Thyroid gland (tissue), 4 donors: ENCODE measurements at regions not wholly inside any gene's neighbourhood (a gene's known extent, or its start where the extent isn't known, plus 50 kb on each side); places are given as distances from the start of the nearest gene placed in this dataset.

Experiments
- DNase-seq, 2 donors: peaks; one replicate each; pipeline ENCODE4 v3.0.0-alpha.2; 2019
- H3K27ac ChIP-seq, 3 donors: fragments of 200-600 bp; sonication (generic); 1 replicate in 2 of 3; 2 replicates in 1 of 3; pipeline ENCODE4 v1.5.1; 2016 to 2019; ENCODE audit warnings: mild to moderate bottlenecking in 1 of 3, moderate library complexity in 1 of 3
- H3K27me3 ChIP-seq: fragments of 200-600 bp; sonication (generic); one replicate; pipeline ENCODE4 v1.5.1; 2019
- H3K36me3 ChIP-seq, 2 donors: fragments of 200-600 bp; sonication (generic); one replicate each; pipeline ENCODE4 v1.5.1; 2016 to 2019
- H3K4me1 ChIP-seq, 2 donors: fragments of 200-600 bp; sonication (generic); one replicate each; pipeline ENCODE4 v1.5.1; 2017 to 2019
- H3K4me3 ChIP-seq, 3 donors: fragments of 200-600 bp; sonication (generic); replicated peaks in 1 of 3; 1 replicate in 2 of 3; 2 replicates in 1 of 3; pipeline ENCODE4 v1.5.1; 2016; ENCODE audit warnings: mild to moderate bottlenecking in 1 of 3
- H3K9me3 ChIP-seq: fragments of 200-600 bp; sonication (generic); one replicate; pipeline ENCODE4 v1.5.1; 2017
- POLR2A ChIP-seq, 2 donors: fragments of 450-650 bp; IDR thresholded peaks; one replicate each; pipeline ENCODE4 v1.6.1; 2017; ENCODE audit warnings: antibody characterized with exemption in 2 of 2, mild to moderate bottlenecking in 2 of 2, moderate library complexity in 1 of 2
- WGBS, 2 donors: methylation state at CpG; one replicate each; pipeline ENCODE4 v1.1.5; 2017; 5-methylcytosine and 5-hydroxymethylcytosine counted together
- intact Hi-C: fragments of 100-400 bp; cut with DNase I; formaldehyde crosslinking; loops from one replicate; pipeline ENCODE4 v1.15.1; 2023
- TF ChIP-seq, protein P1 (sequence below), 6 experiments: fragments of 200-600 bp in 3 of 6; fragments of 450-650 bp in 3 of 6; sonication (generic) in 3 of 6; IDR thresholded peaks; one replicate each; pipeline ENCODE4 v1.5.1; 2016 to 2019; ENCODE audit warnings: antibody characterized with exemption in 6 of 6, mild to moderate bottlenecking in 2 of 6, inconsistent platforms in 1 of 6, moderate library complexity in 1 of 6

- Histone ChIP-seq H3K36me3 (no peaks in the 10 kb centered on the region), H3K4me1 (no peaks in the 10 kb centered on the region), H3K9me3 (no peaks in the 10 kb centered on the region), H3K27me3 (no peaks in the 10 kb centered on the region), H3K4me3 (no peak overlapping the region), H3K27ac (no peak overlapping the region)
- TF ChIP-seq, protein P1, sequence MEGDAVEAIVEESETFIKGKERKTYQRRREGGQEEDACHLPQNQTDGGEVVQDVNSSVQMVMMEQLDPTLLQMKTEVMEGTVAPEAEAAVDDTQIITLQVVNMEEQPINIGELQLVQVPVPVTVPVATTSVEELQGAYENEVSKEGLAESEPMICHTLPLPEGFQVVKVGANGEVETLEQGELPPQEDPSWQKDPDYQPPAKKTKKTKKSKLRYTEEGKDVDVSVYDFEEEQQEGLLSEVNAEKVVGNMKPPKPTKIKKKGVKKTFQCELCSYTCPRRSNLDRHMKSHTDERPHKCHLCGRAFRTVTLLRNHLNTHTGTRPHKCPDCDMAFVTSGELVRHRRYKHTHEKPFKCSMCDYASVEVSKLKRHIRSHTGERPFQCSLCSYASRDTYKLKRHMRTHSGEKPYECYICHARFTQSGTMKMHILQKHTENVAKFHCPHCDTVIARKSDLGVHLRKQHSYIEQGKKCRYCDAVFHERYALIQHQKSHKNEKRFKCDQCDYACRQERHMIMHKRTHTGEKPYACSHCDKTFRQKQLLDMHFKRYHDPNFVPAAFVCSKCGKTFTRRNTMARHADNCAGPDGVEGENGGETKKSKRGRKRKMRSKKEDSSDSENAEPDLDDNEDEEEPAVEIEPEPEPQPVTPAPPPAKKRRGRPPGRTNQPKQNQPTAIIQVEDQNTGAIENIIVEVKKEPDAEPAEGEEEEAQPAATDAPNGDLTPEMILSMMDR (IDR thresholded peaks at IDR 0.05), result no peak
- no peak for TF ChIP-seq POLR2A (IDR thresholded peaks at IDR 0.05)
- no peak for DNase-seq
- intact Hi-C loops, result no loop called here
- 96 to 98% methylated on average over 4 of the region's 4 CpGs for WGBS, 2 donors
Measured at GRCh38 chr13:74015137-74015536, 119.1 kb downstream of the KLF12 start.

- intact Hi-C loops, result no loop called here
- H3K9me3 ChIP-seq, result no peaks in the 10 kb centered on the region
- no peaks in the 10 kb centered on the region for H3K27me3 ChIP-seq
- TF ChIP-seq POLR2A (IDR thresholded peaks at IDR 0.05), result no peak
- H3K4me3 ChIP-seq, result no peak overlapping the region
- H3K4me1 ChIP-seq, result no peaks in the 10 kb centered on the region
- no peak overlapping the region for H3K27ac ChIP-seq
- no peak for DNase-seq
- no peaks in the 10 kb centered on the region for H3K36me3 ChIP-seq
- WGBS, 2 donors, result 90 to 91% methylated on average over 4 of the region's 4 CpGs
Measured at GRCh38 chr13:74009100-74009668, 125.0 kb downstream of the KLF12 start.

DNA sequence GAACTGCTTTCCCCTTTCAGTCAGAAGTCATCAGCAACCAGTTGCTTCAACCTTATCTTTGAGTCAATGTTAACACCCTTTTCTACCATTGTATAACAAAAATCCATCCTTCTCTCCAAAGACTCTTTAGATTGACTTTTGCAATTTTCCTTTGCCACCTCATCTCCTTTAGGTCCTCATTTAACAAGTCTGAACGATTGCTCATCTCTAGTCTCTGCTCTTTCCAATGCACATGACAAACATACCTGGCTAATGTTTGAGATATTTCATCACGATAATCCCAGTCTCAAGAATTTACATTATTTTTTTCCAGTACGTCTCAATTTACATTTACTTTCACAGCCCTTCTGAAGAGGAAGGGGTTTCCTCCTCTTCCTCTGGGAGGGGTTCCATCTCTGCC lies 127.5 kb downstream of the KLF12 start:
- Histone ChIP-seq H3K4me1 (no peaks in the 10 kb centered on the region), H3K4me3 (no peak overlapping the region), H3K9me3 (no peaks in the 10 kb centered on the region), H3K27ac (no peak overlapping the region), H3K36me3 (no peaks in the 10 kb centered on the region), H3K27me3 (no peaks in the 10 kb centered on the region)
- TF ChIP-seq, protein P1 (IDR thresholded peaks at IDR 0.05), result no peak
- no peak for TF ChIP-seq POLR2A (IDR thresholded peaks at IDR 0.05)
- intact Hi-C loops, result no loop called here
- 94% methylated on average over 3 of the region's 3 CpGs for WGBS, 2 donors
- DNase-seq, result no peak

DNA sequence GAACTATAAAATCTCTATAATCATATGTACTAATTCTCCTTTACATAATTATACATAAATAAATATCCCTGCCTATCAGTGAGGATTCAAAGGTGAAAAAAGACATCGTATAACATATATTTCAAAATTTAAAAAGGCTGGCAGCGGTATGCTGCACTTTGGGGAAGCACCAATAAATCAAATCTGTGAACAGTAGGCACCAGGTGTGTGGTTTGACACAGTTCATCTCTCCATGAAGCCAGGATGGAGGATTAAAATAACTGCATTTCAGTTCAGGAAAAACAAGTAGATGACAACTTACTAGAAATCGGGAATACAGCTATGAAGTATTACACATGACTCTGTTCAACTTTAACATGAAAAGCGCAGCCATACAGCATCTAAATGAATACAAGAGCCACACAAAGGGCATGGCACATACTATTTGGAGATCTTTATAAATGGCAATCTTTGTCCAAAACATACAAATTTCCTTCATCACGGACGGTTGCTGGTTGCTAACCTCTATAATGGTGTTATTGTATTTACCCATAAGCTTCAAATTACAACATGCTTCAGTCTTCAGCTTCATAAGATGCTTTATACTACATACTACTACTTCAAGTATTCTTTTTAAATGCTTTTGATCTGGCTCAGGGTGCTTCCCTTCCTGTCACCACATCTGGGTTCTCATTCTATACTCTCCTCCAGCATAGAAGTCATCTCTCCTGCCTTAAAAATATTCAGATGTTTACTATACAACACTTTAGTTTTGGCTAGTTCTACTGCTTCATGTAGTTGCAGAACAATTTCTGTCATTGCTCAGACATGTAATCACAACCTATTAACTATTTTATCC lies 128.7 kb downstream of the KLF12 start:
- no peaks in the 10 kb centered on the region for H3K27me3 ChIP-seq
- no peaks in the 10 kb centered on the region for H3K4me1 ChIP-seq
- intact Hi-C loops, result no loop called here
- DNase-seq, result no peak
- H3K9me3 ChIP-seq, result no peaks in the 10 kb centered on the region
- H3K27ac ChIP-seq, result no peak overlapping the region
- no peaks in the 10 kb centered on the region for H3K36me3 ChIP-seq
- TF ChIP-seq, protein P1 (IDR thresholded peaks at IDR 0.05), result no peak
- TF ChIP-seq POLR2A (IDR thresholded peaks at IDR 0.05), result no peak
- no peak overlapping the region for H3K4me3 ChIP-seq
- WGBS, 2 donors, result 93% methylated on average over 6 of the region's 6 CpGs

- Histone ChIP-seq H3K36me3 (no peaks in the 10 kb centered on the region), H3K4me1 (no peaks in the 10 kb centered on the region), H3K27ac (no peak overlapping the region), H3K4me3 (no peak overlapping the region), H3K9me3 (no peaks in the 10 kb centered on the region), H3K27me3 (no peaks in the 10 kb centered on the region)
- intact Hi-C loops, result no loop called here
- no peak for DNase-seq
- 95 to 99% methylated on average over 2 of the region's 2 CpGs for WGBS, 2 donors
- TF ChIP-seq, protein P1 (IDR thresholded peaks at IDR 0.05), result no peak
- no peak for TF ChIP-seq POLR2A (IDR thresholded peaks at IDR 0.05)
Measured at GRCh38 chr13:74004109-74004508, 130.1 kb downstream of the KLF12 start.
